ENCODE measurements at regions not wholly inside any gene's neighbourhood (a gene's known extent, or its start where the extent isn't known, plus 50 kb on each side); places are given as distances from the start of the nearest gene placed in this dataset.

GRCh38 chr3:15923640-15924405 lies 126.0 kb upstream of the ANKRD28 start:
- Mint-ChIP-seq H3K27me3 (ENCODE audit: insufficient read depth) (peaks cover 4% of the 10 kb centered on the region), H3K36me3 (ENCODE audit: low read depth) (no peaks in the 10 kb centered on the region), H3K9me3 (peaks cover 3% of the 10 kb centered on the region), H3K4me1 (peaks cover 7% of the 10 kb centered on the region), H3K27ac (no peak overlapping the region), H3K4me3 (no peak overlapping the region)
- Histone ChIP-seq H3K27ac (ENCODE audit: low read depth, low read length) (no peak overlapping the region), H3K9ac (ENCODE audit: extremely low read depth, low read length, poor library complexity, severe bottlenecking) (no peak overlapping the region), H3K4me1 (ENCODE audit: control insufficient read depth, insufficient read depth, low read length) (peaks cover 2% of the 10 kb centered on the region), H3K9me3 (ENCODE audit: control insufficient read depth, low read length) (no peaks in the 10 kb centered on the region), H3K36me3 (ENCODE audit: control insufficient read depth, insufficient read depth, low read length) (no peaks in the 10 kb centered on the region), H3K27me3 (ENCODE audit: control insufficient read depth, insufficient read depth, low read length, poor library complexity, severe bottlenecking) (no peaks in the 10 kb centered on the region), H3K4me3 (ENCODE audit: low read length) (no peak overlapping the region)
- DNase-seq, result no peak
- 89 to 90% methylated on average over 3 to 5 of the region's 5 CpGs for WGBS, 2 experiments (ENCODE audit: insufficient coverage in 1 of 2, insufficient read length in 1 of 2)
- TF ChIP-seq CTCF (conservative IDR thresholded peaks at IDR 0.05), result no peak

GRCh38 chr3:15924914-15925313 lies 127.1 kb upstream of the ANKRD28 start:
- DNase-seq, result no peak
- no peak overlapping the region for H3K27ac ChIP-seq (ENCODE audit: low read depth, low read length)
- H3K4me3 ChIP-seq (ENCODE audit: low read length), result no peak overlapping the region
- H3K4me1 ChIP-seq (ENCODE audit: control insufficient read depth, insufficient read depth, low read length), result no peaks in the 10 kb centered on the region
- no peak overlapping the region for H3K9ac ChIP-seq (ENCODE audit: extremely low read depth, low read length, poor library complexity, severe bottlenecking)
- no peak overlapping the region for H3K27ac Mint-ChIP-seq
- no peaks in the 10 kb centered on the region for H3K27me3 ChIP-seq (ENCODE audit: control insufficient read depth, insufficient read depth, low read length, poor library complexity, severe bottlenecking)
- H3K36me3 ChIP-seq (ENCODE audit: control insufficient read depth, insufficient read depth, low read length), result no peaks in the 10 kb centered on the region
- no peaks in the 10 kb centered on the region for H3K9me3 ChIP-seq (ENCODE audit: control insufficient read depth, low read length)
- no peak overlapping the region for H3K4me3 Mint-ChIP-seq
- no peaks in the 10 kb centered on the region for H3K36me3 Mint-ChIP-seq (ENCODE audit: low read depth)
- no peak for TF ChIP-seq CTCF (conservative IDR thresholded peaks at IDR 0.05)
- 89% methylated on average over 2 of the region's 2 CpGs; no CpG with 5 or more reads in 1 of the 2 experiments for whole genome bisulfite sequencing, 2 experiments (ENCODE audit: insufficient coverage in 1 of 2, insufficient read length in 1 of 2)
- peaks cover 3% of the 10 kb centered on the region for H3K9me3 Mint-ChIP-seq
- peaks cover 7% of the 10 kb centered on the region for H3K4me1 Mint-ChIP-seq
- H3K27me3 Mint-ChIP-seq (ENCODE audit: insufficient read depth), result peaks cover 4% of the 10 kb centered on the region

- Mint-ChIP-seq H3K4me3 (no peak overlapping the region), H3K4me1 (peaks cover 18% of the 10 kb centered on the region), H3K36me3 (ENCODE audit: low read depth) (no peaks in the 10 kb centered on the region), H3K27me3 (ENCODE audit: insufficient read depth) (peaks cover 3% of the 10 kb centered on the region), H3K27ac (no peak overlapping the region), H3K9me3 (peaks cover 3% of the 10 kb centered on the region)
- no peak for TF ChIP-seq CTCF (conservative IDR thresholded peaks at IDR 0.05)
- Histone ChIP-seq H3K27me3 (ENCODE audit: control insufficient read depth, insufficient read depth, low read length, poor library complexity, severe bottlenecking) (no peaks in the 10 kb centered on the region), H3K9ac (ENCODE audit: extremely low read depth, low read length, poor library complexity, severe bottlenecking) (no peak overlapping the region), H3K27ac (ENCODE audit: low read depth, low read length) (no peak overlapping the region), H3K4me1 (ENCODE audit: control insufficient read depth, insufficient read depth, low read length) (peaks cover 5% of the 10 kb centered on the region), H3K9me3 (ENCODE audit: control insufficient read depth, low read length) (no peaks in the 10 kb centered on the region), H3K36me3 (ENCODE audit: control insufficient read depth, insufficient read depth, low read length) (no peaks in the 10 kb centered on the region), H3K4me3 (ENCODE audit: low read length) (no peak overlapping the region)
- whole genome bisulfite sequencing, 2 experiments (ENCODE audit: insufficient coverage in 1 of 2, insufficient read length in 1 of 2), result 89 to 100% methylated on average over 1 to 2 of the region's 2 CpGs
- no peak for DNase-seq
Observed at GRCh38 chr3:15926871-15927270, 129.1 kb upstream of the ANKRD28 start.

All from endodermal cell (in vitro differentiated cells).